ENCODE measurements at regions not wholly inside any gene's neighbourhood (a gene's known extent, or its start where the extent isn't known, plus 50 kb on each side); places are given as distances from the start of the nearest gene placed in this dataset.
"Not testable (repeated sequence)": the region's sequence is repeated elsewhere in the genome, so short reads cannot be mapped to it uniquely, and the experiment has no call there.

DNA sequence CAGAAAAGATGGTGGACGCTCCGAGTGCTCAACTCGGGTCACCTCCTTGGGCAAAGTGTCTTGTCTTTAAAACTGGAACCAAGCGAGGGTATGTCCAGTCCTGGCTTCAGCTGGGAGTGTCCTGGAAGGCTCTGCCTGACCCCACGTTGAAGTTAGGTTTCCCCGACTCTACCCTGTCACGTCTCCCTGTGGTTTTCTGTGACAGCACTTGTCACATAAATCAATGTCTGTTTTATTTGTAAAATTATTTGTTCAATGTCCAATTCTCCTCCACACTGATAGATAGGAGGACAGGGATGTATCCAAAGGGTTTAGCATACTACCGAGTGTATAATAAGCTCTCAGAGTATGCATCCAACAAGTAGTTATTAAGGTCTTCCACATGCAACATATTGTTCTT is 197.7 kb upstream of the IRF2BP2 start:
- peak in 1 of 2 donors; percentile 21 for DNase-seq (ENCODE audit: low spot score in 2 of 2)
- intact Hi-C loops (cut with DNase I; ENCODE audit: low total_unique reads); H3K4me3 ChIP-seq (ENCODE audit: low read depth, poor library complexity, severe bottlenecking): not testable (repeated sequence)
- WGBS, 2 donors, result 78 to 79% methylated on average over 5 of the region's 8 CpGs

GRCh38 chr1:234802586-234802985 is 192.6 kb upstream of the IRF2BP2 start:
- H3K4me3 ChIP-seq (ENCODE audit: low read depth, poor library complexity, severe bottlenecking); intact Hi-C loops (cut with DNase I; ENCODE audit: low total_unique reads): not testable (repeated sequence)
- 90% methylated on average over 7 of the region's 7 CpGs for WGBS, 2 donors
- DNase-seq (ENCODE audit: low spot score in 2 of 2), result peak in 1 of 2 donors; percentile 43

DNA sequence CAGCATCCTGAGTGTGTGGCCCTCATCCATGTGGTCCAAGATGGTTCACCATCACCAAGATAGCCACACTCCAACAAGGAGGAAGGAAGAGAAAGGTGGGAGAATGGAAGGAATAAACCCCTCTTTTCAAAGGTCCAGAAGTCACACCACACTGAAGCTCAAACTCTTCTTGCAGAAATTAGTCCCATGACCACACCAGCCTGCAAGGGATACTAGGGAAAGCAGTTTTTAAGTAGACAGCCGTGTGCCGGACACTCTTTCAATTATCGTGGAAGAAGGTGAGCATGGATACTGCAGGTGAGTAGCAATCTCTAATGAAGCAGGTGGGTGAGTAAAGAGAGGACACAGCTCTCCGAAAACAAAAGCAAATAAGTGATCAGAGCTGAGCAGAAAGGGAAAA is 191.7 kb upstream of the IRF2BP2 start:
- WGBS, 2 donors, result 93 to 94% methylated on average over 4 of the region's 4 CpGs
- peak in 1 of 2 donors; percentile 59 for DNase-seq (ENCODE audit: low spot score in 2 of 2)
- intact Hi-C loops (cut with DNase I; ENCODE audit: low total_unique reads); H3K4me3 ChIP-seq (ENCODE audit: low read depth, poor library complexity, severe bottlenecking): not testable (repeated sequence)

DNA sequence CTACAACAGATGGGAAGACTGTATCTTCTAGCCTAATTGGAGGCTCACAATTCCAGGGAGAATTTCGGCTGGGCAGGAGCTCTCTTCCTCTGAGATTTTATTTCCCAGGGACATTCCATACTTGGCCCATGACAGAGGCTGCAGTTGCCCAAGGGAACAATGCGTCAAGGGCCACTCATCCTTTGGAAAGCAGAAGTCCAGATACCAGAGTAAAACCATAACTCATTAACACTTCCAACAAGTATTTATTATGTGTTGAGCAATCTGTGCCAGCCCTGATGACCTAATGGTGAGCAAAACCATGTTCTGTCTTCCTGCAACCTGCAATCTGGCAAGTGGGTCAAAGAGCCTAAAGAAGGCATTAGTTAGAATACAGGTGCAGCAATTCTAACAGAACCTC is 191.2 kb upstream of the IRF2BP2 start:
- DNase-seq (ENCODE audit: low spot score in 2 of 2); intact Hi-C loops (cut with DNase I; ENCODE audit: low total_unique reads); H3K4me3 ChIP-seq (ENCODE audit: low read depth, poor library complexity, severe bottlenecking): not testable (repeated sequence)
- whole genome bisulfite sequencing, 2 donors, result no CpG with 5 or more reads among the region's 2 CpGs

DNA sequence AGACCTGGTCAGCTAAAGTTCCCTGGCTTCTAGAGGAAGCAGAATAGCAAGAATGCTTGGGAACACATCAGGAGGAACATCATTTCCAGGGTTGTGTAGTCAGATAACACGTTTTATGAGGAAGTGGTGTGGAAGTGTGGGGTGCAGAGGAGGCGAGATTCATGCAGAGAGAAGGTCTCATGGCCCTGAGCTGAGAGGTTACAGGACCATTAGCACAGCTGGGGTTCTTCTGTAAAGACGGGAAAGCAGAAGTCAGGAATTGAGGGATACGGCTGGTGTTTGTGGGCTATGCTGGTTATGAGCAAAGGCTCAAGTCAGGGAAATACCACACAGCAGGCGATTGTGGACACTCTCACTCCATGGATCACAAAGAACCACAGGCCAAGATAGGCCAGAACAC is 190.6 kb upstream of the IRF2BP2 start:
- intact Hi-C loops (cut with DNase I; ENCODE audit: low total_unique reads); H3K4me3 ChIP-seq (ENCODE audit: low read depth, poor library complexity, severe bottlenecking): not testable (repeated sequence)
- WGBS, 2 donors, result 70 to 91% methylated on average over 4 to 5 of the region's 5 CpGs
- peak in 1 of 2 donors; percentile 10 for DNase-seq (ENCODE audit: low spot score in 2 of 2)

GRCh38 chr1:234799021-234799689 is 189.2 kb upstream of the IRF2BP2 start:
- H3K4me3 ChIP-seq (ENCODE audit: low read depth, poor library complexity, severe bottlenecking); intact Hi-C loops (cut with DNase I; ENCODE audit: low total_unique reads): not testable (repeated sequence)
- WGBS, 2 donors, result 75 to 91% methylated on average over 1 of the region's 1 CpG
- peak in 1 of 2 donors; percentile 7 for DNase-seq (ENCODE audit: low spot score in 2 of 2)

DNA sequence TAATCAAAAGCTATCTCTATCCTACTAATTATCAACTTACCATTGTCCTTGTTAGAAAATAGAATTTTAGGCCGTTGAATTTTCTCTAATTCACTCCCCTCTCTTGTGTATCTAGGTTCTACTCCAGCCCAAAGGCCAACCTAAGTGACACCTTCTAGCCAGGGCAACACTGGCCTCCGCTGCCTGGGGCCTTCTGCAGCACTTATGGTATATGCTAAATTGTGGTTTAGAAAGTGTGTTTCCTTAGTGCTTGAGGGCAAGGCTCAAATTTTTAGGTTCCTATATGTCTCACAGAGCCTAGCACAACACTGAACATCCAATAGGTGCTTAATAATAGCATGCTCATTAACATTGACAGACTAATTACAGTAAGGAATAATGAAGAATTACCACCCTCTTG is 187.2 kb upstream of the IRF2BP2 start:
- WGBS, 2 donors, result no CpG with 5 or more reads among the region's 2 CpGs
- H3K4me3 ChIP-seq (ENCODE audit: low read depth, poor library complexity, severe bottlenecking); DNase-seq (ENCODE audit: low spot score in 2 of 2); intact Hi-C loops (cut with DNase I; ENCODE audit: low total_unique reads): not testable (repeated sequence)

- H3K4me3 ChIP-seq (ENCODE audit: low read depth, poor library complexity, severe bottlenecking); intact Hi-C loops (cut with DNase I; ENCODE audit: low total_unique reads): not testable (repeated sequence)
- DNase-seq (ENCODE audit: low spot score in 2 of 2), result peak in 1 of 2 donors; percentile 59
- 80 to 90% methylated on average over 2 of the region's 2 CpGs for WGBS, 2 donors
Observed at GRCh38 chr1:234796438-234796792, 186.4 kb upstream of the IRF2BP2 start.

DNA sequence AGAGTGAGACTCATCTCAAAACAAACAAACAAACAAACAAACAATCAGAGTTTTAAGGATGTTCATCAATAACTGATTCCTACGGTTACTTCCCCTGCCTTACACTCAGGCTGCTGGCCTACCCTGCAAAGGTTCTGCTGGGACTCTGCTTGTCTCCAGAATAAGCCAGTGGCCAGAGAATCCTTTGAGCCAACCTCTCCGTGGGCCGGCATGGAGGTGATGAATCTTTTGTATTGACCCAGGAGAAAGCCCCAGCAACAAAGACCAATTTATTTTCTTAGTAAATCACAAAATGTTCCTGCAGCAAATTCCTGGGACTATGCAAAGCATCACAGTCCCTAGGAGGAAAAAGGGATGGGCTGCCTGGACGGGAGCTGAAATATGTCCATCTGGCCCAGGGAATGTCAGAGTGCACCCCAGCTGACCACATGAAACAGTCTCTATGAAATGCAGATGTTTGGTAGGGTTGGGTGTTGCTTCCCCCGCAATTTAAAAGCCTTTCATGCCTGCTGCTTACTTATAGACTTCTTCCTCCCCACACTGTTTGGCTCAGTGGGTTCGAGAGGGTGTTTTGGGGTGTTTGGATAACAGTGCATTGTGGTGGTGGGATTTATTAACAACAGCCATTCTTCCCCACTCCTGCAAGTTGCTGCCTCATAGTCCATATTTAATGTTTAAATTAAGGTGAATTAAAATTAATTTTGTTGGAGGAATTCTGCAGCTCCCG is 185.9 kb upstream of the IRF2BP2 start:
- 65 to 76% methylated on average over 7 of the region's 7 CpGs for WGBS, 2 donors

DNA sequence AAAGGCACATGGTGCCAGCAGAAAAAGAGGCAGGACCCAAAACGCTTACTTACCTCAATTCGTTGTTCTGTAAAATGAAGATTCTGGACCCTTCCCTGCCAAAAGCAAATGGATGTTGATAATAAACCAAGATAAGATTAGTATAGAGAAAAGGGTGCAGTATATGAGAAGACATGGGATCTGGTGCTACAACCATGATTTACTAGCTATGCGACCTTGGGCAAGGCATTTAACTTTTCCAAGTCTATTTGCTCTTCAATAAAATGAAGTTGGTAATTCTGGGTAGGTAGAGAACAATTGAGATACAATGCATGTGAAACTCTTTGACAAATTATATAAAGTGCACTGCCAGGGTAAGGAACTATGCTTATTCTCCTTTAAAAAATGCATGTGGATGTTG is 185.0 kb upstream of the IRF2BP2 start:
- H3K4me3 ChIP-seq (ENCODE audit: low read depth, poor library complexity, severe bottlenecking); intact Hi-C loops (cut with DNase I; ENCODE audit: low total_unique reads): not testable (repeated sequence)
- peak in 1 of 2 donors; percentile 37 for DNase-seq (ENCODE audit: low spot score in 2 of 2)
- WGBS, 2 donors, result 99 to 100% methylated on average over 2 of the region's 3 CpGs

More for the DNA sequence above, 185.9 kb upstream of the IRF2BP2 start:
- H3K4me3 ChIP-seq (ENCODE audit: low read depth, poor library complexity, severe bottlenecking); intact Hi-C loops (cut with DNase I; ENCODE audit: low total_unique reads): not testable (repeated sequence)
- peak in 1 of 2 donors; percentile 42 for DNase-seq (ENCODE audit: low spot score in 2 of 2)

GRCh38 chr1:234794452-234794851 is 184.5 kb upstream of the IRF2BP2 start:
- whole genome bisulfite sequencing, 2 donors, result 67 to 82% methylated on average over 2 to 3 of the region's 4 CpGs
- DNase-seq (ENCODE audit: low spot score in 2 of 2); intact Hi-C loops (cut with DNase I; ENCODE audit: low total_unique reads); H3K4me3 ChIP-seq (ENCODE audit: low read depth, poor library complexity, severe bottlenecking): not testable (repeated sequence)

GRCh38 chr1:234793924-234794323 is 183.9 kb upstream of the IRF2BP2 start:
- DNase-seq (ENCODE audit: low spot score in 2 of 2), result peak in 1 of 2 donors; percentile 43
- H3K4me3 ChIP-seq (ENCODE audit: low read depth, poor library complexity, severe bottlenecking); intact Hi-C loops (cut with DNase I; ENCODE audit: low total_unique reads): not testable (repeated sequence)
- WGBS, 2 donors, result 39 to 61% methylated on average over 3 of the region's 5 CpGs

DNA sequence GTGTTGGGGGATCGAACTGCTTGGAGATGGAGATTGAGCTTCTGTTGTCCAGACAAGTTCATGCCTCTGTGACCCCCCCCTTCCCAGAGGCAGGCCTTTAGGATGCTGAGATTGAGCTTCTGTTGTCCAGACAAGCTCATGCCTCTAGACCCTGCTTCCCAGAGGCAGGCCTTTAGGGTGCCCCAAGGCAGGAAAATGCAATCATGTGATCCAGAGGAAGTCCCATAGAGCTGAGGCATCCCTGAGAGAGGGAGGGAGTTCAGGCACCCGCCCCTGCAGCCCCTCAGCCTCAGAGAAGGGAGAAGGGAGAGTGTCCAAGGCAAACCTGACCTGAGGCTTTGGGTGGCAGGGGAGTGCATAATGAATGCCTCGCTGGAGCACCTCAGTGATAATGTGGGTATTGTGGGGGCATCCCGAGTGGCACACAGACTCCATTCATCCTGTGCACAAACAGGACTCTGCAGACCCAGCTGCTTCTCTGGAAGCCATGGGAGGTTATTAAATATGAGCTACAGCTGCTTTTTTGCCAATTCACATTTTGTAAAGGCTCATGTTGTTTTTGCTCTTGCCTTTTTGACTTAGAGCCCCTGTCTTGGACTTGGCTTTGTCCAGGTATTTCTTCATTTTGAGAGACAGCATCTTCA is 182.4 kb upstream of the IRF2BP2 start:
- intact Hi-C loops (cut with DNase I; ENCODE audit: low total_unique reads); H3K4me3 ChIP-seq (ENCODE audit: low read depth, poor library complexity, severe bottlenecking): not testable (repeated sequence)
- 77 to 84% methylated on average over 3 to 4 of the region's 4 CpGs for WGBS, 2 donors
- DNase-seq (ENCODE audit: low spot score in 2 of 2), result peak in 1 of 2 donors; percentile 68

DNA sequence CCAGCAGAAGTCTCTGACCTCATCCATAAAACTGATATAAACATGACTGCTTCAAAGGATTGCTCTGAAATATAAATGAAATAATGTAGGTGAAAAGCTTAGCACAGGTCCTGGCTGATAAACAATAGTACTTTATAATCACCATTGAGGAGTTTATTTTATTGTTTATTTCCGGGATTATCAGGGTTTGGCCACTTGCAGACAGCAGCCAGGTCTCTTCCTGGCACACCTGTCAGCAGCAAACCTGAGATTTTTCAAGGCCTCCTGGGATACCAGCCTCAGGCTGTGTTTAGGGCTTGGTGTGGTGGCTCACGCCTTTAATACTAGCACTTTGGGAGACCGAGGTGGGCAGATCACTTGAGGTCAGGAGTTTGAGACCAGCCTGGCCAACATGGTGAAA is 181.6 kb upstream of the IRF2BP2 start:
- H3K4me3 ChIP-seq (ENCODE audit: low read depth, poor library complexity, severe bottlenecking); intact Hi-C loops (cut with DNase I; ENCODE audit: low total_unique reads); DNase-seq (ENCODE audit: low spot score in 2 of 2): not testable (repeated sequence)
- WGBS, 2 donors, result 75 to 80% methylated on average over 1 of the region's 3 CpGs

DNA sequence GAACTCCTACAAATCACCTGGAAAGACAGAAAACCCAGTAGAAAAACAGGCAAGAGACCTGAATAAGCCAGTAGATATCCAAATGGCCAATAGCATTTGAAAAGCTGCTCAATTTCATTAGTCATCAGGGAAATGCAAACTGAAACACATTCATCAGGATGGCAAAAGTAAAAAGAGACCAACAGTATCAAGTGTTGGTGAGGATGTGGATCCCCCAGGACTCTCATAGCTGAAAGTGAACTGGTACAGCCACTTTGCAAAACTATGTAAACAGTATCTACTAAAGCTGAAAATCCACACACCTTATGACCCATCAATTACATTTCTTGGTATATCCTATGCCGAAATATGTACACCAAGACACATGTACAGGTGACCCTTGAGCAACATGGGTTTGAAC is 180.4 kb upstream of the IRF2BP2 start:
- 100% methylated on average over 1 of the region's 1 CpG; no CpG with 5 or more reads in 1 of the 2 donors for WGBS, 2 donors
- H3K4me3 ChIP-seq (ENCODE audit: low read depth, poor library complexity, severe bottlenecking); DNase-seq (ENCODE audit: low spot score in 2 of 2); intact Hi-C loops (cut with DNase I; ENCODE audit: low total_unique reads): not testable (repeated sequence)
